Endodermal cell (in vitro differentiated cells): ENCODE measurements at regions not wholly inside any gene's neighbourhood (a gene's known extent, or its start where the extent isn't known, plus 50 kb on each side); places are given as distances from the start of the nearest gene placed in this dataset.

Experiments
- DNase-seq: peaks from one replicate; pipeline ENCODE4 v3.0.0-alpha.2; 2017
- H3K27ac ChIP-seq: 2 replicates; pipeline ENCODE4 v1.5.1; 2013; ENCODE audit warnings: mild to moderate bottlenecking, low read depth, low read length, moderate library complexity
- H3K27me3 ChIP-seq: 2 replicates; pipeline ENCODE4 v1.6.1; 2013; ENCODE audit warnings: mild to moderate bottlenecking, low read length, moderate library complexity; ENCODE audit not compliant: insufficient read depth, control insufficient read depth, poor library complexity, severe bottlenecking
- H3K36me3 ChIP-seq: 2 replicates; pipeline ENCODE4 v1.7.0; 2013; ENCODE audit warnings: mild to moderate bottlenecking, low read length, moderate library complexity; ENCODE audit not compliant: control insufficient read depth, insufficient read depth
- H3K4me1 ChIP-seq: one replicate; pipeline ENCODE4 v1.7.0; 2013; ENCODE audit warnings: low read length; ENCODE audit not compliant: control insufficient read depth, insufficient read depth
- H3K4me3 ChIP-seq: 2 replicates; pipeline ENCODE4 v1.5.1; 2013; ENCODE audit warnings: mild to moderate bottlenecking, low read length, moderate library complexity
- H3K9ac ChIP-seq: 2 replicates; pipeline ENCODE4 v1.6.1; 2013; ENCODE audit warnings: mild to moderate bottlenecking, low read length, moderate library complexity; ENCODE audit not compliant: poor library complexity, severe bottlenecking; ENCODE audit errors: extremely low read depth
- H3K9me3 ChIP-seq: 2 replicates; pipeline ENCODE4 v1.6.1; 2013; ENCODE audit warnings: mild to moderate bottlenecking, low read length, moderate library complexity; ENCODE audit not compliant: control insufficient read depth
- H3K27ac Mint-ChIP-seq: 2 replicates; pipeline ENCODE4 v1.8.0; 2020; ENCODE audit warnings: mixed read lengths
- H3K27me3 Mint-ChIP-seq: 2 replicates; pipeline ENCODE4 v1.8.0; 2021; ENCODE audit warnings: mild to moderate bottlenecking, mixed read lengths; ENCODE audit not compliant: insufficient read depth
- H3K36me3 Mint-ChIP-seq: 2 replicates; pipeline ENCODE4 v1.8.0; 2020; ENCODE audit warnings: low read depth, mixed read lengths
- H3K4me1 Mint-ChIP-seq: 2 replicates; pipeline ENCODE4 v1.8.0; 2020; ENCODE audit warnings: mixed read lengths
- H3K4me3 Mint-ChIP-seq: 2 replicates; pipeline ENCODE4 v1.8.0; 2020; ENCODE audit warnings: mild to moderate bottlenecking, moderate library complexity, mixed read lengths
- H3K9me3 Mint-ChIP-seq: 2 replicates; pipeline ENCODE4 v1.8.0; 2020; ENCODE audit warnings: mild to moderate bottlenecking, mixed read lengths
- CTCF ChIP-seq: fragments of 200-600 bp; sonication (generic); conservative IDR thresholded peaks from 2 replicates; pipeline ENCODE4 v1.5.0; 2021; ENCODE audit warnings: antibody characterized with exemption, mild to moderate bottlenecking
- WGBS, 2 experiments: methylation state at CpG; one replicate each; pipeline versions ENCODE4 v1.1.5 to v1.1.7; 2013; ENCODE audit warnings: missing lambda C conversion rate in 2 of 2, mixed read lengths in 1 of 2; ENCODE audit not compliant: insufficient coverage in 1 of 2, insufficient read length in 1 of 2; 5-methylcytosine and 5-hydroxymethylcytosine counted together

GRCh38 chr6:155690820-155691219 is 235.2 kb upstream of the NOX3 start:
- Mint-ChIP-seq H3K4me1 (no peaks in the 10 kb centered on the region), H3K4me3 (no peak overlapping the region), H3K9me3 (no peaks in the 10 kb centered on the region), H3K27me3 (no peaks in the 10 kb centered on the region), H3K27ac (no peak overlapping the region), H3K36me3 (no peaks in the 10 kb centered on the region)
- DNase-seq = no peak
- Histone ChIP-seq H3K4me1 (no peaks in the 10 kb centered on the region), H3K9me3 (no peaks in the 10 kb centered on the region), H3K27me3 (no peaks in the 10 kb centered on the region), H3K9ac (no peak overlapping the region), H3K27ac (no peak overlapping the region), H3K4me3 (no peak overlapping the region), H3K36me3 (no peaks in the 10 kb centered on the region)
- WGBS, 2 experiments = 89 to 93% methylated on average over 3 of the region's 3 CpGs
- TF ChIP-seq CTCF = no peak

GRCh38 chr6:155687645-155688044 is 232.0 kb upstream of the NOX3 start:
- H3K4me3 Mint-ChIP-seq = no peak overlapping the region
- Histone ChIP-seq H3K4me3 (no peak overlapping the region), H3K36me3 (no peaks in the 10 kb centered on the region), H3K27ac (no peak overlapping the region), H3K9me3 (no peaks in the 10 kb centered on the region), H3K27me3 (no peaks in the 10 kb centered on the region), H3K4me1 (no peaks in the 10 kb centered on the region), H3K9ac (no peak overlapping the region)
- H3K4me1 Mint-ChIP-seq = no peaks in the 10 kb centered on the region
- no peak overlapping the region for H3K27ac Mint-ChIP-seq
- H3K36me3 Mint-ChIP-seq = no peaks in the 10 kb centered on the region
- no peak for TF ChIP-seq CTCF
- H3K9me3 Mint-ChIP-seq = no peaks in the 10 kb centered on the region
- H3K27me3 Mint-ChIP-seq = no peaks in the 10 kb centered on the region
- no peak for DNase-seq
- 87 to 100% methylated on average over 1 to 5 of the region's 6 CpGs for WGBS, 2 experiments

- no peak for DNase-seq
- TF ChIP-seq CTCF = no peak
- Histone ChIP-seq H3K27ac (no peak overlapping the region), H3K4me3 (no peak overlapping the region), H3K4me1 (no peaks in the 10 kb centered on the region), H3K36me3 (no peaks in the 10 kb centered on the region), H3K9ac (no peak overlapping the region), H3K9me3 (no peaks in the 10 kb centered on the region), H3K27me3 (no peaks in the 10 kb centered on the region)
- no peaks in the 10 kb centered on the region for H3K36me3 Mint-ChIP-seq
- no peaks in the 10 kb centered on the region for H3K9me3 Mint-ChIP-seq
- no peak overlapping the region for H3K27ac Mint-ChIP-seq
- H3K4me1 Mint-ChIP-seq = no peaks in the 10 kb centered on the region
- H3K27me3 Mint-ChIP-seq = no peaks in the 10 kb centered on the region
- WGBS, 2 experiments = 88 to 100% methylated on average over 2 to 5 of the region's 5 CpGs
- no peak overlapping the region for H3K4me3 Mint-ChIP-seq
These were observed 229.0 kb upstream of the NOX3 start for GRCh38 chr6:155684416-155685196.
